ENCODE measurements at regions not wholly inside any gene's neighbourhood (a gene's known extent, or its start where the extent isn't known, plus 50 kb on each side); places are given as distances from the start of the nearest gene placed in this dataset.

DNA sequence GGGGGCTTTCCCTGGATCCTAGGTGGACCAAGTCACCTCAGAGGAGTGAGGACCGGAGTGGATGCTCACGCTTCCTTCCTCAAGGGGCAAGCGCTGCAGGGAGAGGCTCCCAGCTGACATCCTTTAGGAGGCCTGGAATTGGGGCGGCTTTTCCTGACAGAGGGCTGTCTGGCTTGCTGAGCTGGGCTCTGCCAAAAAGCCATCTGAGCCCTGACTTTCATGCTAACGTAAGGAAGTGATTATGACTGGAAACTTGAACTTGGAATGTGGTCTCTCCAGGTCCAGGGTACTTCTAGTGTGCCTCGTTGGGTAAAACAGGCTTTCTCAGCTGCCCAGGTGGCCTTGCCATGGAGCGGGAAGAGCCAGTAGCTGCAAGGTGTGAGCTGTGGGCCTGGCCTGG lies 268.3 kb upstream of the SPRED2 start:
- TF ChIP-seq, protein P1, sequence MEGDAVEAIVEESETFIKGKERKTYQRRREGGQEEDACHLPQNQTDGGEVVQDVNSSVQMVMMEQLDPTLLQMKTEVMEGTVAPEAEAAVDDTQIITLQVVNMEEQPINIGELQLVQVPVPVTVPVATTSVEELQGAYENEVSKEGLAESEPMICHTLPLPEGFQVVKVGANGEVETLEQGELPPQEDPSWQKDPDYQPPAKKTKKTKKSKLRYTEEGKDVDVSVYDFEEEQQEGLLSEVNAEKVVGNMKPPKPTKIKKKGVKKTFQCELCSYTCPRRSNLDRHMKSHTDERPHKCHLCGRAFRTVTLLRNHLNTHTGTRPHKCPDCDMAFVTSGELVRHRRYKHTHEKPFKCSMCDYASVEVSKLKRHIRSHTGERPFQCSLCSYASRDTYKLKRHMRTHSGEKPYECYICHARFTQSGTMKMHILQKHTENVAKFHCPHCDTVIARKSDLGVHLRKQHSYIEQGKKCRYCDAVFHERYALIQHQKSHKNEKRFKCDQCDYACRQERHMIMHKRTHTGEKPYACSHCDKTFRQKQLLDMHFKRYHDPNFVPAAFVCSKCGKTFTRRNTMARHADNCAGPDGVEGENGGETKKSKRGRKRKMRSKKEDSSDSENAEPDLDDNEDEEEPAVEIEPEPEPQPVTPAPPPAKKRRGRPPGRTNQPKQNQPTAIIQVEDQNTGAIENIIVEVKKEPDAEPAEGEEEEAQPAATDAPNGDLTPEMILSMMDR (IDR thresholded peaks at IDR 0.05) = no peak
- TF ChIP-seq POLR2A (IDR thresholded peaks at IDR 0.05) = no peak
